ENCODE measurements at regions not wholly inside any gene's neighbourhood (a gene's known extent, or its start where the extent isn't known, plus 50 kb on each side); places are given as distances from the start of the nearest gene placed in this dataset.
"Not testable (repeated sequence)": the region's sequence is repeated elsewhere in the genome, so short reads cannot be mapped to it uniquely, and the experiment has no call there.

GRCh38 chr6:128731249-128732165, 151.4 kb upstream of the LAMA2 start:
- DNase-seq: no peak

- DNase-seq: no peak
These were observed 155.4 kb upstream of the LAMA2 start for GRCh38 chr6:128727500-128727899.

GRCh38 chr6:128725271-128726233, 157.4 kb upstream of the LAMA2 start:
- DNase-seq: peak; percentile 9

- no peak for DNase-seq
These were observed 158.2 kb upstream of the LAMA2 start for GRCh38 chr6:128724738-128725137.

DNA sequence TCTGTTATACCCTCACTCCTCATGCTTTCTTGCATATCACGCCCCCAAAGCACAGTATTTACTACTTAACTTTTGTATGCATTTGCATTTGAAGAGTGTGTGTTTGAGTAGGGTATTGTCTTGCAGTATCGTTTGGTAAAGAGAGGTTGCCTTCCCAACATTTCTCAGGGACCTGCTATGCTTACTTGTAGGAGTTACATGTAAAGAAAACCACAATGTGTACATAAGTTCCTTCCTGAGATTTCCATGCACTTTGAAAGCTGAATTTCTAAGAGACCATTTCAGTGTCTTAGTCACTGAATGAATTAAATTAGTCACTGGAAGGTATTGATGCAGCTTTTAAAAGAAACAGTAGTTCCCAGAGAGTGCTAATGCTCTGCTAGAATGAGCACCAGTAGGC, 159.3 kb upstream of the LAMA2 start:
- DNase-seq: no peak

GRCh38 chr6:128720891-128721290, 162.0 kb upstream of the LAMA2 start:
- DNase-seq: no peak

DNA sequence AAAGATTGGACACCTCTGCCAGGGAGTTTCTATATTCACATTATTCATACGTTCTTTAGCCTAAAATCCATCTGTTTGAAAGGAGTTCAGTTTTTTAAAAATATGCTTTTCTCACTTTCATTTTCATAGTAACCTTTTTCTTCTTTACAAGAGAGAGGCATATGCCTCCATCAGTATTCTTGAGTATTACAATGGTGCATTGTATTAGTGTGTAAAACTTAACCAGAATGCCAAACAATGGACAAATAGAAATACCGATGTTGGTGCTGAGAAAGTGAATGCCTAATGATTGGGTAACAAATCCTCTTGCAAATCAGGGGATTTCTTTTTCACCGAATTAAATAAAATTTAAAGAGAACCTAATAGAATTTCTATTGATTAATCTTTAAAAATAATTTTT, 163.2 kb upstream of the LAMA2 start:
- DNase-seq: no peak

DNA sequence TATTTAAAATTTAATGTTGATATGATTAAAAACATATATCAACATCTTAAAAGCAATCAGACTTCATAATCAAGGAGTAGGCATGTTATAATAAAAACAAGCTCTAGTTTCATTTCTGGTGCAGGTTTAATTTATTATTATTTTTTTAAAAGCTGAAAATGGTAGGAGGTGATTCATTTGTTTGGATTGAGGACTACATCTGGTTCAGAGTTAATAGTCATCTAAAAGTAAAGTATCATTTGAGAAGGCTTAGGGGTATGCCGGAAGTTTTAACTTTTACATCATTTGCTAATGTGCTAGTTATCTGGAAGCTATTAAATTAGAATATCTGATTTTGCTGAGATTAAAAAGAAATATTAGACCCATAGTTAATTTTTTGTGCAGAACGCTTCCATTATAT, 169.5 kb upstream of the LAMA2 start:
- no peak for DNase-seq

DNA sequence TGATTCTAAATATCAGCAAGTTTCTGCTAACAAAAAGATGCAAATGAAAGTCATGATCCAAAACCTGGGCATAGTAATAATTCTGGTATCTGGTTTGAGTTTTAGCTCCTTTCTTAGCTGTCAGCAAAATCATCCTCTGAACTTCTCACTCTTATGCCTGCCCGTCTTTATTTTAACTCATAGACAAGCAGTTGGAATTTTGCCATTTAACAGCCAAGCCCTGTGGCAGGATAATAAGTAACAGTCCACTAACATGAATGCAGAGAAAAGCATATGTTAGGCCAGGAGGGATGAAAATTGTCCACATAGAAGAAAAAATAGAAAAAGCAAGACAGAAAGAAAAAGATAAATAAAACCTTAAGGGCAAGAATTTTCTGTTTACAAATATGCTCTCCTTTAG, 170.0 kb upstream of the LAMA2 start:
- peak; percentile 20 for DNase-seq

DNA sequence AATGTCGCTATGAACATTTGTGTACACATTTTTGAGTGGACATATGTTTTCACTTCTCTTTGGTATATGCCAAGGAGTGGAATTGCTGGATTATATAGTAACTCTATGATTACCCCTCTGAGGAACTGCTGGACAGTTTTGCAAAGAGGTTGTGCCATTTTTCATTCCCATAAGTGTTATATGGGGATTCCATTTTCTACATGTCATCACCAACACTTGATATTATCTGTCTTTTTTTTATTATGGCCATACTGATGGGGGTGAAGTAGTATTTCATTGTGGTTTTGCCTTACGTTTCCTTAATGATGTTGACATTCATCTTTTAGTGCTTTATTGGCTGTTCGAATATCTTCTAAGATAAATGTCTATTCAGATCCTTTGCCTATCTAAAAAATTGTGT, 171.8 kb upstream of the LAMA2 start:
- DNase-seq: no peak

DNA sequence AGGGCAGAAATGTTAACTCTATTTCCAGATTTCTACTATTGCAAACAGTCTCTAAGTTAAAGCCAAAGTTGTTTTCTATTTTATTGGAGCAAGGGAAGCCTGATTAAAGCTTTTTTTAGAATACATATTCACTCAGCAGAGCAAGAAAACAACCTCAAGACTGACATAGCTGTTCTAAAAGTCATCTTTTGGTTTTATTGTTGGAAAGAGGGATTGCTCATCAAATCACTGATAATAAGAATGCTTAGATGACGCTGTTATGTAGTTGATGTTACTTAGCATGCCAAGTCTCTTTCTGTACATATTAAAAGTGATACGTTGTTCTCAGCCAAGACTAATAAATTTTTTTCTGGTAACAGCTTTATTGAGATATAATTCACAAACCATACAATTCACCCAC, 172.6 kb upstream of the LAMA2 start:
- no peak for DNase-seq

- no peak for DNase-seq
These were observed 178.3 kb upstream of the LAMA2 start for GRCh38 chr6:128704601-128705000.

- not testable (repeated sequence) for DNase-seq
These were observed 179.1 kb upstream of the LAMA2 start for GRCh38 chr6:128703794-128704193.

DNA sequence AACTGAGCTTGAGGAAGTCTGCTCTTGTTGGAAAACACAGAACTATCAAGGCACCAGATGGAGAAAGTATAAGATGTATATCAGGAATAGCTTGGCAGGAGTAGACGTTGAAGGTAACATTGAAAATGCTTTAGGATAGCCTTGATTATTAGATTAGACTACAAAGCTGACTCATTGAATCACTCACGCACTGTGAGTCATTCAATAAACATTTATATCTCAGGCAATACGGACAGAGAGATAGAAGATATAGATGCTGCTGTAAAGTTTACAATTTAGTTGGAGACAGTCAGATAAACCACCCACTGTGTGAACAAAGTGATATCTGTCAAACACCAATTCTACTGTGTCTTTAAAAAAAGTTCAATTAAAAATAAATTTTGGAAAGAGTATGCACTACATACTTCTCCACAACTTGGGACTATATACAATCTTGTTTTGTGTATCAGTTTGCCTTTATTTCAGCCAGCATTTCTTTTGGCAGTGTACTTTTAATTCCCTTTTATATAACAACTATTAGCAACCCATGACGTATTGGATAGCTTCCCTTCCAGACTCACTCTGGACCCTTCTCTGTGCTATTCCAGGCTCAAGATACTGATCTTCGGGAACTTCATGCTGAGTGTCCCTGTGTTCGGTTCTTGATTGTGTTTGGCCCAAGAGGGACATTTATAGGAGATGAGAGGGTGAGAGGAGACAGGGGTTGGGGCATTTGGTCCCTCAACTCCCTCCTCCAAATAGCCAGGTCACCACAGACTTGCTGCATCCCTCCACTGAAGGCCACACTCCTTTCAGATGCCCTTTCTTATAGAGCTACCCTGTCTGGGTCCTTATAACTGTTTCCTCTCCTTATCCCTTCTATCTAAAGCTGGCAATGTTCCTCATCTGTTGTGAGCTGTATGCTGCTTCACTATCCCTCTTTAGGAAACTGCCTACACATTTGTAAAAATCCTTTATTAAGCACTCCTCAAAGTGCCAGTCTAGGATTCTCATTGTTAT, 176.6 kb upstream of the PTPRK start:
- DNase-seq: no peak

DNA sequence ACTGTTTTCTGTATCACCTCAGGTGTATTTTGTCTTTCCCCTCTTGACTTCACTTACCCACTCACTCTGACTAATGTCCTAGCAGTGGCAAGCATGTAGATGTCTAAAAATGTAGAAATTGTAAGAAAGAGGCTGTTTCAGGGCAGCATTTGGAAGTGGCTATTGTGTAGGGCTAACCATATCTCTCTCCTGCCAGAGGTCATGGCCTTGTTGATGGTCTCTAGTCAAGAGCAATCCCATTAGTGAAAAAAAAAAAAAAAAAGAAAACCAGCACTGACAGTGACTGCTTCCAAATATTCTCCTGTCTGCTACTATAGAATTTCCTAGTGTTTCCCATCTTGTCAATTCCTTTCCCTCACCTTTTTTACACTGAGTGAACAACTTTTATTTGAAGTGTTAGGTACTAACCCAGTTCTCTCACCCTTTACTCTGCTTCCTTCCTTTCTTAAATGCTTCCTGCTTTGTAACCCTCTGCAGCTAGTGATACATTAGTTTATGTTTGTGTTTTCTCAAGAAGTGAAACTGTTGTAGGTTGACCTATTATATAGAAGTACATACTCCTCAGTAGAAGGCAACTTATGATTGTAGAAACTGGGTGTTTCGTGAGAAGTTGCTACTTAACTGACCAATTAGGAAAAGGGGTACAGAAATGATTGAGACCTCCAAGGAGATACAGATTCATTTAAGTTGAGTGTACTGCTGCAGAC, 174.1 kb upstream of the PTPRK start:
- no peak for DNase-seq

DNA sequence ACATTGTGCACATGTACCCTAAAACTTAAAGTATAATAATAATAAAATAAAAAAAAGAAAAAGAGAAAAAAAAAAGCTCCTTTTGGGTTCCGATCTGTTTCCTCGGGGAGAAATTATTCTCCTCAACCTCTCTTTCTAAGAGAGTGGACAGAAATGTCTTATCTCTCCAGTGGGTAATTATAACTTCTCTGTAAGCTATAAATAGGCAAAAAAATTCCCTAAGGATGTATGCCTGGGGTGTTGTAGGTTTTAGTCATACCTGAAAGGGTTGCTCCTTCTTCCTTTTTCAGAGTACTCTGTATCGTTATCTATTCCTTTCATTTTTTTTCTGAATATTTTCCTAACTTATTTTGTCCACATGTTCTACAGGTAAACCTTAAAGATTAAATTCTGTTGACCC, 169.7 kb upstream of the PTPRK start:
- no peak for DNase-seq

GRCh38 chr6:128686084-128686483, 165.7 kb upstream of the PTPRK start:
- DNase-seq: no peak

DNA sequence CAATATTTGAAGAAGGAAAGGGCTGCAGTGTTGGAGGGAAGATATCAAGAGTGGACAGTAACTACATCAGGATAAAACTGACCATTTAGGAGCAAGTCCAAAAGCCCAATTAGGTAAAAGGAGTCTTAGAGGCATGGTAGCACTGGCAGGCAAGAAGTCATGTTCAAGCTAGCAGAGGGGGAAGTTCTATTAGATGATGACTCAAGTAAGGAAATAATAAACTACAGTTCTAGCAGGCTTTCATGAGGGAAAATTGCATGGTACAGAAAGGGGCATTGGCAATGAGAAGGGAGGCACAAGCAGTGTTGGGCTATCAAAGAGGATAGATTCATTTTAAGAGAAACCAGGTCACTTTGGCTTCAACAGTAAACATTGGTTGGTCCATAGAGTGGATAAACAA, 156.1 kb upstream of the PTPRK start:
- DNase-seq: no peak

- no peak for DNase-seq
These were observed 151.6 kb upstream of the PTPRK start for GRCh38 chr6:128672023-128672422.

DNA sequence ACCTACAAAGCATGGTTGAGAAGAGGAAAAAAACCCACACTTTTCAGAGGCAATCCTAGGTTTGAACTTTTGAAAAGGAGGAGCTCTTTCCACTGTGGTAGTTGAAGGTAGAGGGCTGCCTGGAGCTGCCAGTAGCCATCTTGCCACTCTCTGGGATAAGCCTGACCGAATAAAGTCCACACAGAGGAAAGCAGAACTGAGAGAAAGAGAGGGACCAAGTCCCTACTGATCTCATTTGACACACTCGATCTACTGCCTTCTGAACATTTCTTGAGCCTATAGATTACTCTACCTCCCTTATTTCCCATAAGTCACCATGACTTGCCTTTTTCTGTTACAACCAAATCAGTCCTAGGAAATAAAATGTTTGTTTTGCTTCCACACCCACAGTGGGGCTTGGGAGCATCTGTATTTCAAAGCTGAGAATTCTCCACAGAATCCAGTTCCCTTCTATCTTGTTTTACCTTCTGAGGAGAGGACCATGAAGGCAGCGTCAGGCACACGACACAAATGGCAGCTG, 147.0 kb upstream of the PTPRK start:
- no peak for DNase-seq

- no peak for DNase-seq
These were observed 146.0 kb upstream of the PTPRK start for GRCh38 chr6:128666405-128666804.

DNA sequence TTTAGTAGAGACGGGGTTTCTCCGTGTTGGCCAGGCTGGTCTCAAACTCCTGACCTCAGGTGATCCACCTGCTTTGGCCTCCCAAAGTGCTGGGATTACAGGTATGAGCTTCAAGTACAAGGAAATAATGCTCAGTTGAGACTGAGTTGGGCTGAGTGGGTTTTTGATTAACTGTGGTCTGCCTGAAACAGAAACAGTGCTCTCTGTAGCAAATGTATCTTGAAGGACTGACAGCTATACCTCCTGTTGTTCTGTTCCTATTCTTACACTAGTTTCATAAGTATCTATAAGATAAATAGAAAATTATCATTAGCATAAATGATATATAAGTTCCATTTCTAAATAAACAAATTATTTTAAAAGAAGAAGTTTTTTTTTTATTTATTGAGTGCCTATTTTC, 142.8 kb upstream of the PTPRK start:
- no peak for DNase-seq
